GM13977 (cell line): ENCODE measurements at regions not wholly inside any gene's neighbourhood (a gene's known extent, or its start where the extent isn't known, plus 50 kb on each side); places are given as distances from the start of the nearest gene placed in this dataset.

Experiments
- DNase-seq: peaks from one replicate; pipeline ENCODE4 v3.0.0; 2012; ENCODE audit warnings: low spot score
- in situ Hi-C: fragments of 300-500 bp; cut with MboI; formaldehyde crosslinking; loops from one replicate; pipeline ENCODE4 v1.12.0; 2022; ENCODE audit warnings: low sequenced_read_pairs, low pct_unique_long_range_greater_than_20kb, mixed read lengths, inconsistent platforms; ENCODE audit not compliant: unreplicated experiment
- TF ChIP-seq, protein P1 (sequence below): IDR thresholded peaks from 2 replicates; pipeline ENCODE4 v1.5.1; 2012; ENCODE audit warnings: mild to moderate bottlenecking, control low read depth; ENCODE audit not compliant: insufficient read depth; ENCODE audit errors: extremely low read depth, missing control alignments

DNA sequence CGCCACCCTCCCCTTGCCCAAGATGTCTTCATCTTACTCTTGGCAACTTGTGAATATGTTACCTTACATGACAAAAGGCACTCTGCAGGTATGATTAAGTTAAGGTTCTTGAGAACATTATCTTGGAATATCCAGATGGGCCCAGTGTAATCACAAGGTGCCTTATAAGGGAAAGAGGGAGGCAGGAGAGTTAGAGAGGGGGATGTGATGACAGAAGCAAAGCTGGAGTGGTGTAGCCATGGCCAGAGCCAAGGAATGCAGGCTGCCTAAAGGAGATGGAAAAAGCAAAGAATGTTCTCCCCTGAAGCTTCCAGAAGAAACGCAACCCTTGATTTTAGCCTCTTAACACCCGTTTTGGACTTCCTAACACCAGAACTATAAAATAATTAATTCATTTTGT lies 318.0 kb downstream of the C7orf25 start:
- TF ChIP-seq, protein P1, sequence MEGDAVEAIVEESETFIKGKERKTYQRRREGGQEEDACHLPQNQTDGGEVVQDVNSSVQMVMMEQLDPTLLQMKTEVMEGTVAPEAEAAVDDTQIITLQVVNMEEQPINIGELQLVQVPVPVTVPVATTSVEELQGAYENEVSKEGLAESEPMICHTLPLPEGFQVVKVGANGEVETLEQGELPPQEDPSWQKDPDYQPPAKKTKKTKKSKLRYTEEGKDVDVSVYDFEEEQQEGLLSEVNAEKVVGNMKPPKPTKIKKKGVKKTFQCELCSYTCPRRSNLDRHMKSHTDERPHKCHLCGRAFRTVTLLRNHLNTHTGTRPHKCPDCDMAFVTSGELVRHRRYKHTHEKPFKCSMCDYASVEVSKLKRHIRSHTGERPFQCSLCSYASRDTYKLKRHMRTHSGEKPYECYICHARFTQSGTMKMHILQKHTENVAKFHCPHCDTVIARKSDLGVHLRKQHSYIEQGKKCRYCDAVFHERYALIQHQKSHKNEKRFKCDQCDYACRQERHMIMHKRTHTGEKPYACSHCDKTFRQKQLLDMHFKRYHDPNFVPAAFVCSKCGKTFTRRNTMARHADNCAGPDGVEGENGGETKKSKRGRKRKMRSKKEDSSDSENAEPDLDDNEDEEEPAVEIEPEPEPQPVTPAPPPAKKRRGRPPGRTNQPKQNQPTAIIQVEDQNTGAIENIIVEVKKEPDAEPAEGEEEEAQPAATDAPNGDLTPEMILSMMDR = no peak
- in situ Hi-C loops = no loop called here
- no peak for DNase-seq

DNA sequence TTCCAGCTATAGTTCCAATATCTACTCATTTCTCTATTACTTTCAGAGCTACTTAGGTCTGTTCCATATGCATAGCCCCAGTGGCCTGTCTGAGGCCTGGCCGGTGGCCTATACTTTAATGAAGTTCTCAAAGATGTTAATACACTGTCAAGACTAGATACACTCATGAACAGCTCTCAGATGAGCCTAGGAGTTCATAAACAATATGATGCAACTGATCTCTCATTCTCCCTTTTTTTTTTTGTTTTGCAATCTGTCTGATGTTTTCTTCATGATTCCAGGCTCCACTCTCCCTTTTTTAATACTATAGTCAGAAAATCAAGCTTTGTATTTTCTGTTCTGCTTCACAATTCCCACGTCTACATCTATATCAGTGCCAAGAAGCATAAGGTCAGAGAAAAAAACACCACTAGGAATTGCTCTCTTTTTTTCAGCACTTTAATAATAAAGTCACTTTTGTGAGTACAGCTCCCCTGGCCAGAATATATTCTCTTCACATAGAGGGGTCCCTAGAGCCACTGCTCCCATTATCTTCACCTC lies 321.0 kb downstream of the C7orf25 start:
- DNase-seq = no peak
- TF ChIP-seq, protein P1 = no peak
- in situ Hi-C loops = no loop called here

DNA sequence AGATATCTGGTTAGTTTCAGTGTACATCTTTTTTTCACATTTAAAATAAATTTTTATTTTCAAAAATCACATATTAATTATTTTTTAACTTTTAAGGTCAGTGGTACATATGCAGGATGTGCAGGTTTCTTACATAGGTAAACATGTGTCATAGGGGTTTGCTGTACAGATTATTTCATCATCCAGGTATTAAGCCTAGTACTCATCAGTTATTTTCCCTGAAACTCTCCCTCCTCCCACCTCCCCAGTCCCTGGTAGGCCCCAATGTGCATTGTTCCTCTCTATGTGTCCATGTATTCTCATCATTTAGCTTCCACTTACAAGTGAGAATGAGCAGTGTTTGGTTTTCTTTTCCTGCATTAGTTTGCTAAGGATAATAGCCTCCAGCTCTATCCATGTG lies 323.0 kb downstream of the C7orf25 start:
- in situ Hi-C loops = no loop called here
- no peak for DNase-seq
- TF ChIP-seq, protein P1 = no peak

DNA sequence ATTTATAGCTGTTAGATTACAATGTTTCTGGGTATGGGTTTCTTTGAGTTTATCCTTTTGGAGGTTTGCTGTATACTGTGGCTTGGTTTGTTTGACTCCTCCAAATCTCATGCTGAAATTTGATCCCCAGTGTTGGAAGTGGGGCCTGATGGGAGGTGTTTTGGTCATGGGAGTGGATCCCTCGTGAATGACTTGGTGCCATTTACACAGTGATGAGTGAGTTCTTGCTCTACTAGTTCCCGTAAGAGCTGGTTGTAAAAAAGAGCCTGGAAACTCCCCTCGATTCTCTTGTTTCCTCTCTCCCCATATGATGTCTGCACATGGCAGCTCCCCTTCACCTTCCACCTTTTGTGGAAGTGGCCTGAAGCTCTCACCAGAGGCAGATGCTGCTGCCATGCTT lies 324.1 kb downstream of the C7orf25 start:
- TF ChIP-seq, protein P1 = no peak
- DNase-seq = no peak
- in situ Hi-C loops = no loop called here

DNA sequence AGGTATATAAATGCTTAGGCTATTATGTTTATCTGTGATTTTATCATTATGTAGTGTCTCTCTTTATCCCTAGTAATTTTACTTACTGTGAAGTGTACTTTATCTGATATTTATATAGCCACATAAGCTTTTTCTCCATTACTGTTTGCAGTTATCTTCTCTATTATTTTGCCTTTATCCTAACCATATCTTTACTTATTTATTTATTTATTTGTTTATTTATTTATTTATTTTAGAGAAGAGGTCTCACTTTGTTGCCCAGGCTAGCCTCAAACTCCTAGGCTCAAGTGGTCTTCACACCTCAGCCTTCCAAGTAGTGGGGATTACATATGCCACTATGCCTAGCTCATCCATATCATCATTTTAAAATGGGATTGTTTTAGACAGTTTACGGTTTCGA lies 331.8 kb downstream of the C7orf25 start:
- TF ChIP-seq, protein P1 = no peak
- in situ Hi-C loops = no loop called here
- no peak for DNase-seq

DNA sequence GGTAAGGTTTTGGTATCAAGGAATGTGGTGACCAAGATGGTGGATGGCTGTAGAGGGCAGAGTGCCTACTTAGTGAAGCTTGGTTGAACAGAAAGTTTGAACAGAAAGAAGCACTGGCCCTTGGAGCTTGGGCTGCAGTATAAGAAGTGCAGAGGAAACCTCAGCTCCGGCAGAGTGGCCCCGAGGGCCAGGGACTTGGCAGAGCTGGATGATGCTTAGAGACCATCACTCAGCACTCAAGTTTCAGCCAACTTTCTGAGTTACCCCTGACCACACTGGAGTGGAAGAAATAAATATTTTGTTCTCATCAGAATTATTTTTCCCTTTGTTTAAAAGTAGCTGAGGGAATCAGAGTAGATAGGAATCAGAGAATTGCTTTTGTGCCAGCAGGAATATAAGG lies 336.7 kb downstream of the C7orf25 start:
- in situ Hi-C loops = no loop called here
- no peak for DNase-seq
- TF ChIP-seq, protein P1 = no peak

DNA sequence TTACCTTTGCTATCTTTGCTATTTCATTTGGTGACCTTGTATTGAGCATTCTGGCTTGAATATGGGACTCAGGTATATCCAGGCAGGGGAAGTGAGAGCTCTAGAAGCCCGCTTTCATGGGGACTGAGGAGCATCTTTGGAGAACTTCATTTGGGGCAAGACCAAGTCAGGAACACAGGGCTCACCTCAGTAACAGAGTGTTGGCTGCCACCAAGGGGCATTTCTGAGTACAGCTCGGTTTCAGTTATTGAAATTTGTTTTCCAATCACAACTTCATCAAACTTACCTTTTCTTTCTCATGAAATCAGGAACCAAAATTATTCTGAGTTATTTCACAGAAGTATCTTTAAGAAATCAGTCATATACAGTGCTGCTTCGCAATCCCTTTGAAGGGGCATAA lies 337.2 kb downstream of the C7orf25 start:
- in situ Hi-C loops = no loop called here
- DNase-seq = no peak
- TF ChIP-seq, protein P1 = no peak
